Liver (tissue), 8 donors: ENCODE measurements at regions not wholly inside any gene's neighbourhood (a gene's known extent, or its start where the extent isn't known, plus 50 kb on each side); places are given as distances from the start of the nearest gene placed in this dataset.

Source experiments
- DNase-seq: peaks from one replicate; pipeline ENCODE4 v3.0.0-alpha.2; 2017; ENCODE audit warnings: low spot score
- H3K27ac ChIP-seq, 2 donors: one replicate each; pipeline ENCODE4 v1.7.0; 2013; ENCODE audit warnings: inconsistent platforms in 2 of 2, low read length in 2 of 2, control low read depth in 1 of 2, low read depth in 1 of 2, mild to moderate bottlenecking in 1 of 2
- H3K27me3 ChIP-seq, 4 donors: one replicate each; pipeline versions ENCODE4 v1.6.1 to v1.7.0; 2013; ENCODE audit warnings: low read length in 3 of 4, inconsistent platforms in 1 of 4, mild to moderate bottlenecking in 1 of 4, moderate library complexity in 1 of 4; ENCODE audit not compliant: control insufficient read depth in 4 of 4, insufficient read depth in 4 of 4
- H3K36me3 ChIP-seq, 4 donors: one replicate each; pipeline versions ENCODE4 v1.6.1 to v1.7.0; 2013; ENCODE audit warnings: low read length in 3 of 4, mild to moderate bottlenecking in 3 of 4, low read depth in 1 of 4, moderate library complexity in 1 of 4; ENCODE audit not compliant: control insufficient read depth in 4 of 4, insufficient read depth in 3 of 4
- H3K4me1 ChIP-seq, 4 donors: one replicate each; pipeline versions ENCODE4 v1.6.1 to v1.7.0; 2013; ENCODE audit warnings: low read length in 3 of 4, mild to moderate bottlenecking in 3 of 4, moderate library complexity in 1 of 4; ENCODE audit not compliant: control insufficient read depth in 4 of 4, insufficient read depth in 4 of 4
- H3K4me3 ChIP-seq, 3 donors: one replicate each; pipeline versions ENCODE4 v1.6.1 to v1.7.0; 2013; ENCODE audit warnings: low read length in 3 of 3, control low read depth in 1 of 3, low read depth in 1 of 3, mild to moderate bottlenecking in 1 of 3
- H3K9ac ChIP-seq, 2 donors: one replicate each; pipeline ENCODE4 v1.7.0; 2013; ENCODE audit warnings: low read length in 2 of 2, mild to moderate bottlenecking in 2 of 2, moderate library complexity in 2 of 2, control low read depth in 1 of 2, low read depth in 1 of 2
- H3K9me3 ChIP-seq, 4 donors: one replicate each; pipeline versions ENCODE4 v1.6.1 to v1.7.0; 2013; ENCODE audit warnings: low read length in 3 of 4; ENCODE audit not compliant: control insufficient read depth in 4 of 4
- EGR1 ChIP-seq, 2 donors: IDR thresholded peaks; 2 replicates each; pipeline ENCODE4 v1.6.1; 2016 to 2018; ENCODE audit warnings: antibody characterized with exemption in 2 of 2, low read depth in 2 of 2
- FOXA1 ChIP-seq: IDR thresholded peaks from 2 replicates; pipeline ENCODE4 v1.6.1; 2016; ENCODE audit warnings: antibody characterized with exemption
- FOXA2 ChIP-seq: IDR thresholded peaks from 2 replicates; pipeline ENCODE4 v1.6.1; 2016; ENCODE audit warnings: antibody characterized with exemption
- GABPA ChIP-seq, 2 donors: IDR thresholded peaks in 1 of 2; conservative IDR thresholded peaks in 1 of 2; 2 replicates each; pipeline ENCODE4 v1.6.1; 2016; ENCODE audit warnings: antibody characterized with exemption in 2 of 2, mild to moderate bottlenecking in 1 of 2, moderate library complexity in 1 of 2
- HNF4A ChIP-seq, 2 donors: conservative IDR thresholded peaks; 2 replicates each; pipeline ENCODE4 v1.6.1; 2016; ENCODE audit warnings: antibody characterized with exemption in 2 of 2, mild to moderate bottlenecking in 2 of 2
- HNF4G ChIP-seq: IDR thresholded peaks from 2 replicates; pipeline ENCODE4 v1.6.1; 2016; ENCODE audit warnings: antibody characterized with exemption
- JUND ChIP-seq, 2 donors: IDR thresholded peaks; 2 replicates each; pipeline ENCODE4 v1.6.1; 2016; ENCODE audit warnings: antibody characterized with exemption in 2 of 2
- NR2F2 ChIP-seq: IDR thresholded peaks from 2 replicates; pipeline ENCODE4 v1.6.1; 2016; ENCODE audit warnings: antibody characterized with exemption
- RXRA ChIP-seq, 2 donors: IDR thresholded peaks; 2 replicates each; pipeline ENCODE4 v1.6.1; 2017 to 2018; ENCODE audit warnings: antibody characterized with exemption in 2 of 2, mild to moderate bottlenecking in 1 of 2
- TAF1 ChIP-seq: conservative IDR thresholded peaks from 2 replicates; pipeline ENCODE4 v1.6.1; 2016; ENCODE audit warnings: antibody characterized with exemption, mild to moderate bottlenecking
- YY1 ChIP-seq: IDR thresholded peaks from 2 replicates; pipeline ENCODE4 v1.6.1; 2016; ENCODE audit warnings: antibody characterized with exemption, mild to moderate bottlenecking
- WGBS: extraction: QIAGEN DNeasy Blood & Tissue Kit; methylation state at CpG from one replicate; pipeline ENCODE4 v1.1.7; 2013; 5-methylcytosine and 5-hydroxymethylcytosine counted together
- TF ChIP-seq, protein P1 (sequence below): fragments of 150-350 bp; IDR thresholded peaks from 2 replicates; pipeline ENCODE4 v1.5.1; 2017; ENCODE audit warnings: improper control_type of control experiment, low read depth, low read length; ENCODE audit not compliant: missing input control
- TF ChIP-seq, protein P2 (sequence below): IDR thresholded peaks from 2 replicates; pipeline ENCODE4 v1.6.1; 2016; ENCODE audit warnings: antibody characterized with exemption
- TF ChIP-seq, protein P3 (sequence below): IDR thresholded peaks from 2 replicates; pipeline ENCODE4 v1.6.1; 2016; ENCODE audit warnings: antibody characterized with exemption
- donor health status: healthy.
- donor health status: healthy.
- donor health status: healthy.
- donor health status: healthy.
- donor health status: healthy.

DNA sequence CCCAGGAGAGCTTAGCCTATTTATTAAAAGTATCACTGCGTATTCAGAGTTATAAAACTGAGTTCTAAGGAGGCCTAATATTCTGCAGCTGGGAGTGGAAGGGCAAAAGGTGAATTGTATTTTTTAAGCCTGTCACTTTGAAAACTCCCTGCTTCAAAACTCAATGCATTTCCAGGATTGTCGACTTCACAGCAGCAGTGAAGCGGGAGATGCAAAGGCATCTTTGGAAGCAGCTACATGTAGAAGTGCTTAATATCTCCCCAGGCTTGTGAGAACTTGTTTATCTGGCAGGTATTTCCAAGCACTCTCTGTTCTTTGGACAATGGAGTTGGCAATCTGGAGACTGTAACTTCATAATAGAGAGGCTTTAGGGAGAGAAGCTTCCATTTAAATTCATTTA is 717.5 kb upstream of the SLIT2 start:
- no peak for DNase-seq
- no peaks in the 10 kb centered on the region for H3K4me1 ChIP-seq
- TF ChIP-seq EGR1 (IDR thresholded peaks at IDR 0.05; ENCODE audit: low read depth in 2 of 2) (no peak), YY1 (no peak), JUND (IDR thresholded peaks at IDR 0.05) (no peak), NR2F2 (no peak), FOXA2 (no peak), TAF1 (no peak), HNF4G (no peak)
- TF ChIP-seq, protein P1, sequence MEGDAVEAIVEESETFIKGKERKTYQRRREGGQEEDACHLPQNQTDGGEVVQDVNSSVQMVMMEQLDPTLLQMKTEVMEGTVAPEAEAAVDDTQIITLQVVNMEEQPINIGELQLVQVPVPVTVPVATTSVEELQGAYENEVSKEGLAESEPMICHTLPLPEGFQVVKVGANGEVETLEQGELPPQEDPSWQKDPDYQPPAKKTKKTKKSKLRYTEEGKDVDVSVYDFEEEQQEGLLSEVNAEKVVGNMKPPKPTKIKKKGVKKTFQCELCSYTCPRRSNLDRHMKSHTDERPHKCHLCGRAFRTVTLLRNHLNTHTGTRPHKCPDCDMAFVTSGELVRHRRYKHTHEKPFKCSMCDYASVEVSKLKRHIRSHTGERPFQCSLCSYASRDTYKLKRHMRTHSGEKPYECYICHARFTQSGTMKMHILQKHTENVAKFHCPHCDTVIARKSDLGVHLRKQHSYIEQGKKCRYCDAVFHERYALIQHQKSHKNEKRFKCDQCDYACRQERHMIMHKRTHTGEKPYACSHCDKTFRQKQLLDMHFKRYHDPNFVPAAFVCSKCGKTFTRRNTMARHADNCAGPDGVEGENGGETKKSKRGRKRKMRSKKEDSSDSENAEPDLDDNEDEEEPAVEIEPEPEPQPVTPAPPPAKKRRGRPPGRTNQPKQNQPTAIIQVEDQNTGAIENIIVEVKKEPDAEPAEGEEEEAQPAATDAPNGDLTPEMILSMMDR: no peak
- TF ChIP-seq, protein P2, sequence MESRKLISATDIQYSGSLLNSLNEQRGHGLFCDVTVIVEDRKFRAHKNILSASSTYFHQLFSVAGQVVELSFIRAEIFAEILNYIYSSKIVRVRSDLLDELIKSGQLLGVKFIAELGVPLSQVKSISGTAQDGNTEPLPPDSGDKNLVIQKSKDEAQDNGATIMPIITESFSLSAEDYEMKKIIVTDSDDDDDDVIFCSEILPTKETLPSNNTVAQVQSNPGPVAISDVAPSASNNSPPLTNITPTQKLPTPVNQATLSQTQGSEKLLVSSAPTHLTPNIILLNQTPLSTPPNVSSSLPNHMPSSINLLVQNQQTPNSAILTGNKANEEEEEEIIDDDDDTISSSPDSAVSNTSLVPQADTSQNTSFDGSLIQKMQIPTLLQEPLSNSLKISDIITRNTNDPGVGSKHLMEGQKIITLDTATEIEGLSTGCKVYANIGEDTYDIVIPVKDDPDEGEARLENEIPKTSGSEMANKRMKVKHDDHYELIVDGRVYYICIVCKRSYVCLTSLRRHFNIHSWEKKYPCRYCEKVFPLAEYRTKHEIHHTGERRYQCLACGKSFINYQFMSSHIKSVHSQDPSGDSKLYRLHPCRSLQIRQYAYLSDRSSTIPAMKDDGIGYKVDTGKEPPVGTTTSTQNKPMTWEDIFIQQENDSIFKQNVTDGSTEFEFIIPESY: no peak
- H3K9me3 ChIP-seq: no peaks in the 10 kb centered on the region
- H3K27ac ChIP-seq: no peak overlapping the region
- no peaks in the 10 kb centered on the region for H3K36me3 ChIP-seq
- no peaks in the 10 kb centered on the region for H3K27me3 ChIP-seq
- no peak overlapping the region for H3K9ac ChIP-seq
- WGBS: 83% methylated on average over 3 of the region's 3 CpGs
- H3K4me3 ChIP-seq: no peak overlapping the region

DNA sequence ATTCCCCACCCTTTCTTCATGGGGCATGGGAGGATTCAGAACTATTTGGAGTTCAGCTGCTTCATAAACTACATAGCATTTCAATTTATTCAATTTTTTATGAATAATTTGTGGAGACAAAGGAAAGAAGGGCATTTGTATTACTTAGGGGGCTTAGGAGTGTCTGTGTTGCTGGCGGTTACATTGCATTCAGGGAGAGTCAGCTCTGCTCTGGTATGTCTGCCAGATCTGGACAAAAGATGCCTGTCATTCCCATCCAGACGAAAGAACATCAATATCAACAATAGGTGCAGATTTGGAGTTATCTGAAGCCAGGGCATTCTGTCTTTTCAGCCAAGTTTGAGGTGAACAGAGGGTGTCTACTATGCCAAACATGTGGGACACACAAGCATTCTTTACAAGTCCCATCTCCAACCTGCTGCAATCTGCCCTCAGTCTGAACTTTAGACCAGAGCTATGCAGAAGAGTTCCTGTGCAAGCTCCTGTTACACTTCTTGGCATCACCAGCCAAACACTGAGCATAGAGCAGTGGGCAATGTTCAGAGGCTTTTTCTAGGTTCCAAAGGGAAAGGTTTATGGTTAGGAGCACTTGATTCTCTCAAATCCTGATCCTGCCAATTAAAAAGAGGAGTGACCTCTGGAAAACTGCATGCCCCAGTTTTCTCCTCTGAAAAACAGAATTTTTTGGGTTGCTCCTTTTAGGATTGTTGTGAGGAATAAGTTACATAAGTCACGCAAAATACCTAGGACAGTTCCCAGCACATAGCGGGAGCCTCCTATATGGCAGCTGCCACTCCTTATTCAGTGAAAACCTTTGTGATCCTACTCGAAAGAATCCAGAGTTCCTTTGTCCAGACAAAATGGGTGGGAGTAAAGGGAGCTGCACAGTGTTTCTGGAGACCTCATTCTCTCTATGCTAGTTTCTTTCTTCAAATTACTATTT is 719.5 kb upstream of the SLIT2 start:
- H3K36me3 ChIP-seq: no peaks in the 10 kb centered on the region
- no peak for TF ChIP-seq JUND (IDR thresholded peaks at IDR 0.05)
- TF ChIP-seq EGR1 (IDR thresholded peaks at IDR 0.05; ENCODE audit: low read depth in 2 of 2): no peak
- TF ChIP-seq, protein P3, sequence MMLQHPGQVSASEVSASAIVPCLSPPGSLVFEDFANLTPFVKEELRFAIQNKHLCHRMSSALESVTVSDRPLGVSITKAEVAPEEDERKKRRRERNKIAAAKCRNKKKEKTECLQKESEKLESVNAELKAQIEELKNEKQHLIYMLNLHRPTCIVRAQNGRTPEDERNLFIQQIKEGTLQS: no peak
- no peak for TF ChIP-seq RXRA (IDR thresholded peaks at IDR 0.05)
- TF ChIP-seq, protein P2: no peak
- TF ChIP-seq HNF4A (conservative IDR thresholded peaks at IDR 0.05): no peak
- no peak for TF ChIP-seq NR2F2
- TF ChIP-seq GABPA (IDR thresholded peaks at IDR 0.05 in 1 of 2, conservative IDR thresholded peaks at IDR 0.05 in 1 of 2): no peak
- no peak for TF ChIP-seq FOXA1
- no peaks in the 10 kb centered on the region for H3K27me3 ChIP-seq
- no peaks in the 10 kb centered on the region for H3K4me1 ChIP-seq
- DNase-seq: no peak
- no peak overlapping the region for H3K4me3 ChIP-seq
- H3K27ac ChIP-seq: no peak overlapping the region
- no peak overlapping the region for H3K9ac ChIP-seq
- no peaks in the 10 kb centered on the region for H3K9me3 ChIP-seq
- WGBS: 72% methylated on average over 5 of the region's 5 CpGs
